GM23338 (cell line): ENCODE measurements at regions not wholly inside any gene's neighbourhood (a gene's known extent, or its start where the extent isn't known, plus 50 kb on each side); places are given as distances from the start of the nearest gene placed in this dataset.

ENCODE experiments used
- ATAC-seq: fragments of 200-7000 bp; cut with Tn5 transposase; 3 replicates; pipeline ENCODE4 v1.9.1; 2020
- DNase-seq: peaks from one replicate; pipeline ENCODE4 v3.0.0-alpha.2; 2015; ENCODE audit warnings: low spot score
- H2AFZ ChIP-seq: fragments of 200-600 bp; sonication (generic); 2 replicates; pipeline ENCODE4 v1.8.0; 2016; ENCODE audit warnings: antibody characterized with exemption, mild to moderate bottlenecking, moderate library complexity
- H3F3A ChIP-seq: fragments of 200-600 bp; sonication (generic); replicated peaks from 2 replicates; pipeline ENCODE4 v1.8.0; 2017; ENCODE audit warnings: antibody characterized with exemption, mixed run types, low read depth
- H3K27ac ChIP-seq: fragments of 200-600 bp; sonication (generic); 2 replicates; pipeline ENCODE4 v1.6.1; 2016; ENCODE audit warnings: low read depth
- H3K27me3 ChIP-seq: fragments of 200-600 bp; sonication (generic); 2 replicates; pipeline ENCODE4 v1.8.0; 2016; ENCODE audit warnings: mild to moderate bottlenecking, mixed run types, moderate library complexity; ENCODE audit not compliant: insufficient read depth
- H3K36me3 ChIP-seq: fragments of 200-600 bp; sonication (generic); 2 replicates; pipeline ENCODE4 v1.8.0; 2016; ENCODE audit warnings: mild to moderate bottlenecking; ENCODE audit not compliant: insufficient read depth
- H3K4me1 ChIP-seq: fragments of 200-600 bp; sonication (generic); 2 replicates; pipeline ENCODE4 v1.8.0; 2016; ENCODE audit warnings: mild to moderate bottlenecking, moderate library complexity; ENCODE audit not compliant: insufficient read depth
- H3K4me2 ChIP-seq: fragments of 200-600 bp; sonication (generic); 2 replicates; pipeline ENCODE4 v1.7.1; 2017; ENCODE audit warnings: mixed run types
- H3K4me3 ChIP-seq: fragments of 200-600 bp; sonication (generic); 2 replicates; pipeline ENCODE4 v1.6.1; 2016; ENCODE audit warnings: mixed run types
- H3K79me2 ChIP-seq: fragments of 200-600 bp; sonication (generic); replicated peaks from 2 replicates; pipeline ENCODE4 v1.8.0; 2017; ENCODE audit warnings: mild to moderate bottlenecking; ENCODE audit not compliant: insufficient read depth
- H3K9me2 ChIP-seq: fragments of 200-600 bp; sonication (generic); 2 replicates; pipeline ENCODE4 v1.8.0; 2017; ENCODE audit not compliant: insufficient read depth
- H4K20me1 ChIP-seq: fragments of 200-600 bp; sonication (generic); replicated peaks from 2 replicates; pipeline ENCODE4 v1.8.0; 2017; ENCODE audit warnings: mild to moderate bottlenecking; ENCODE audit not compliant: insufficient read depth
- H3K27ac Mint-ChIP-seq: 2 replicates; pipeline ENCODE4 v1.8.0; 2020; ENCODE audit warnings: inconsistent platforms, mild to moderate bottlenecking, moderate library complexity, mixed read lengths
- H3K27me3 Mint-ChIP-seq: 3 replicates; pipeline ENCODE4 v1.8.0; 2022; ENCODE audit warnings: low read depth, mild to moderate bottlenecking, moderate library complexity, mixed read lengths, inconsistent platforms; ENCODE audit not compliant: insufficient read depth, poor library complexity
- H3K36me3 Mint-ChIP-seq: 3 replicates; pipeline ENCODE4 v1.8.0; 2021; ENCODE audit warnings: low read depth, mild to moderate bottlenecking, inconsistent platforms, moderate library complexity, mixed read lengths
- H3K4me1 Mint-ChIP-seq: 3 replicates; pipeline ENCODE4 v1.8.0; 2020; ENCODE audit warnings: mild to moderate bottlenecking, inconsistent platforms, mixed read lengths
- H3K4me3 Mint-ChIP-seq: 3 replicates; pipeline ENCODE4 v1.8.0; 2021; ENCODE audit warnings: moderate library complexity, mild to moderate bottlenecking, inconsistent platforms, mixed read lengths
- H3K9me3 Mint-ChIP-seq: 3 replicates; pipeline ENCODE4 v1.8.0; 2020; ENCODE audit warnings: moderate library complexity, mild to moderate bottlenecking, inconsistent platforms, mixed read lengths
- CREB1 ChIP-seq: fragments of 250-450 bp; sonication (Bioruptor Pico); IDR thresholded peaks from 2 replicates; pipeline ENCODE4 v1.5.0; 2020; ENCODE audit warnings: low read depth, mild to moderate bottlenecking, moderate library complexity
- ETS1 ChIP-seq: IDR thresholded peaks from 2 replicates; pipeline ENCODE4 v1.6.1; 2016; ENCODE audit warnings: antibody characterized with exemption
- EZH2 ChIP-seq: fragments of 200-600 bp; sonication (generic); IDR thresholded peaks from one replicate; pipeline ENCODE4 v1.8.0; 2017; ENCODE audit warnings: antibody characterized with exemption, mild to moderate bottlenecking, low read depth; ENCODE audit not compliant: unreplicated experiment
- EZH2phosphoT487 ChIP-seq: fragments of 200-600 bp; sonication (generic); IDR thresholded peaks from one replicate; pipeline ENCODE4 v1.8.1; 2018; ENCODE audit warnings: antibody characterized with exemption; ENCODE audit not compliant: unreplicated experiment
- JUNB ChIP-seq: IDR thresholded peaks from one replicate; pipeline ENCODE4 v1.6.1; 2016; ENCODE audit warnings: antibody characterized with exemption; ENCODE audit not compliant: unreplicated experiment
- POLR2AphosphoS5 ChIP-seq: IDR thresholded peaks from 2 replicates; pipeline ENCODE4 v1.6.1; 2016; ENCODE audit warnings: antibody characterized with exemption, low read depth
- REST ChIP-seq: IDR thresholded peaks from one replicate; pipeline ENCODE4 v1.6.1; 2018; ENCODE audit warnings: antibody characterized with exemption; ENCODE audit not compliant: unreplicated experiment
- ZNF114 ChIP-seq: fragments of 250-450 bp; sonication (Bioruptor Pico); IDR thresholded peaks from 2 replicates; pipeline ENCODE4 v1.5.0; 2020; ENCODE audit warnings: mild to moderate bottlenecking, moderate library complexity
- ZNF331 ChIP-seq: fragments of 250-450 bp; sonication (Bioruptor Pico); IDR thresholded peaks from 2 replicates; pipeline ENCODE4 v1.5.0; 2020; ENCODE audit warnings: low read depth, mild to moderate bottlenecking, moderate library complexity
- TF ChIP-seq, protein P1 (sequence below), 2 experiments: fragments of 200-600 bp in 1 of 2; sonication (generic) in 1 of 2; conservative IDR thresholded peaks; 2 replicates each; pipeline versions ENCODE4 v1.5.1 to v1.6.1; 2016 to 2017; ENCODE audit warnings: antibody characterized with exemption in 2 of 2, low read depth in 2 of 2, mild to moderate bottlenecking in 2 of 2, moderate library complexity in 1 of 2

DNA sequence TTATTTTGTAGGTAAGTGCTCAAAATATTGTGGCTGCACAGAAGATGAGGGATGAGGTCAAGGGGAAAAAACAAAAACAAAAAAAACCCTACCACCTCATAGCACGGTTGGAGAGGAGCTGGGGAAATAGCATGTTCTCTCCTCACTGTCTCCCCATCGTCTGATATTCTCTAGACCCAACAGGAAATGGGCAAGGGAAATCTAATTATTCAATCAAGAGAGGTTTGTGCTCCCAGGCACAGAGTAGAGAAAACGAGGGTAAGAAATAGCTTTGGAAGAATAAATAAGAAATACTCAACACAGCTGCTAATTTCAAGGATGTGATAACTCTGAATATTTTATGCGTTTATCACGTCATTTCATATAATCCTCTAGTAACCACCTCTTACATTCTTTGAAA lies 619.2 kb upstream of the GNPDA2 start:
- Mint-ChIP-seq H3K4me3 (no peak overlapping the region), H3K9me3 (peaks cover 49% of the 10 kb centered on the region), H3K27ac (no peak overlapping the region; the same call in 1 of the 2 replicates), H3K36me3 (no peaks in the 10 kb centered on the region), H3K27me3 (no peaks in the 10 kb centered on the region), H3K4me1 (no peaks in the 10 kb centered on the region; the same call in 2 of the 3 replicates)
- Histone ChIP-seq H3K36me3 (no peaks in the 10 kb centered on the region), H3K79me2 (no peaks in the 10 kb centered on the region), H3K4me3 (no peak overlapping the region), H3K4me1 (peaks cover 8% of the 10 kb centered on the region; the same call in 1 of the 2 replicates), H3F3A (no peaks in the 10 kb centered on the region), H3K27ac (no peak overlapping the region), H2AFZ (no peak overlapping the region), H3K27me3 (no peaks in the 10 kb centered on the region), H3K4me2 (no peak overlapping the region), H4K20me1 (no peaks in the 10 kb centered on the region), H3K9me2 (no peaks in the 10 kb centered on the region)
- no peak for DNase-seq
- TF ChIP-seq EZH2 (no peak), REST (no peak), CREB1 (CRISPR knock-in tag) (no peak), EZH2phosphoT487 (no peak), JUNB (no peak), ETS1 (no peak), ZNF114 (CRISPR knock-in tag) (no peak), POLR2AphosphoS5 (no peak), ZNF331 (no peak)
- TF ChIP-seq, protein P1, sequence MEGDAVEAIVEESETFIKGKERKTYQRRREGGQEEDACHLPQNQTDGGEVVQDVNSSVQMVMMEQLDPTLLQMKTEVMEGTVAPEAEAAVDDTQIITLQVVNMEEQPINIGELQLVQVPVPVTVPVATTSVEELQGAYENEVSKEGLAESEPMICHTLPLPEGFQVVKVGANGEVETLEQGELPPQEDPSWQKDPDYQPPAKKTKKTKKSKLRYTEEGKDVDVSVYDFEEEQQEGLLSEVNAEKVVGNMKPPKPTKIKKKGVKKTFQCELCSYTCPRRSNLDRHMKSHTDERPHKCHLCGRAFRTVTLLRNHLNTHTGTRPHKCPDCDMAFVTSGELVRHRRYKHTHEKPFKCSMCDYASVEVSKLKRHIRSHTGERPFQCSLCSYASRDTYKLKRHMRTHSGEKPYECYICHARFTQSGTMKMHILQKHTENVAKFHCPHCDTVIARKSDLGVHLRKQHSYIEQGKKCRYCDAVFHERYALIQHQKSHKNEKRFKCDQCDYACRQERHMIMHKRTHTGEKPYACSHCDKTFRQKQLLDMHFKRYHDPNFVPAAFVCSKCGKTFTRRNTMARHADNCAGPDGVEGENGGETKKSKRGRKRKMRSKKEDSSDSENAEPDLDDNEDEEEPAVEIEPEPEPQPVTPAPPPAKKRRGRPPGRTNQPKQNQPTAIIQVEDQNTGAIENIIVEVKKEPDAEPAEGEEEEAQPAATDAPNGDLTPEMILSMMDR (conservative IDR thresholded peaks at IDR 0.05; ENCODE audit: low read depth in 2 of 2): no peak
- no peak for ATAC-seq
